ENCODE measurements at regions not wholly inside any gene's neighbourhood (a gene's known extent, or its start where the extent isn't known, plus 50 kb on each side); places are given as distances from the start of the nearest gene placed in this dataset.
"Not testable (repeated sequence)": the region's sequence is repeated elsewhere in the genome, so short reads cannot be mapped to it uniquely, and the experiment has no call there.

DNA sequence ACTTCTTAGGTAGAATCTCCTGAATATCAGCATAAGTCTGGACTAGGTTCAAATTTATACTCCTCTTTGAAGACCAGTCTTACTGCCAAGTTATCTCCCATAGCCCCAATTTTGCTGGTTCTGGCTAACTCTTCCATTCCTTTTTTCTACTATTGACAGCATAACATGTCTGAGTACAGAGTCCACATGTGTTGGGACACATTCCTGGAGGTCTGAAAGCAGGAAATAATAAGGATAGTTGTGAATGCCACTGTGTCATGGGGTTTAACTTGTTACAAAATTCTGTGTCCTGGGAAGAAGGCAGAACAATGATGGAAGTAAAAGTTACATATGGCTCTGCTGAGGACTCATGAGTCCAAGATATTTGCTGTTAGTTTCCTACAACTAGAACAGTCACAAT, 57.4 kb upstream of the ZBTB20 start:
- Mint-ChIP-seq H3K4me1 (no peaks in the 10 kb centered on the region), H3K27ac (no peak overlapping the region), H3K27me3 (peaks cover 0 to 2% (median 0%) of the 10 kb centered on the region in 5 donors), H3K4me3 (no peak overlapping the region), H3K36me3 (peaks cover 0 to 6% (median 0%) of the 10 kb centered on the region in 5 donors), H3K9me3 (peaks cover 0 to 2% (median 0%) of the 10 kb centered on the region in 11 donors)
- intact Hi-C loops (cut with micrococcal nuclease) = no loop called here
- Histone ChIP-seq H3K36me3 (ENCODE audit: control insufficient read depth in 2 of 3, insufficient read depth in 3 of 3, low read length in 3 of 3) (no peaks in the 10 kb centered on the region), H3K4me3 (ENCODE audit: low read length) (no peak overlapping the region), H3K4me1 (ENCODE audit: control insufficient read depth in 2 of 2, insufficient read depth in 2 of 2, low read length in 2 of 2) (no peaks in the 10 kb centered on the region), H3K27ac (ENCODE audit: low read depth, low read length) (no peak overlapping the region), H3K27me3 (ENCODE audit: control insufficient read depth in 2 of 2, insufficient read depth in 2 of 2, low read length in 2 of 2) (no peaks in the 10 kb centered on the region), H3K9me3 (ENCODE audit: control insufficient read depth in 2 of 3, low read length in 3 of 3) (no peaks in the 10 kb centered on the region)
- ChIA-PET POLR2A (no interaction called here), CTCF (no interaction called here)
- ATAC-seq (no peak), DNase-seq (no peak)

DNA sequence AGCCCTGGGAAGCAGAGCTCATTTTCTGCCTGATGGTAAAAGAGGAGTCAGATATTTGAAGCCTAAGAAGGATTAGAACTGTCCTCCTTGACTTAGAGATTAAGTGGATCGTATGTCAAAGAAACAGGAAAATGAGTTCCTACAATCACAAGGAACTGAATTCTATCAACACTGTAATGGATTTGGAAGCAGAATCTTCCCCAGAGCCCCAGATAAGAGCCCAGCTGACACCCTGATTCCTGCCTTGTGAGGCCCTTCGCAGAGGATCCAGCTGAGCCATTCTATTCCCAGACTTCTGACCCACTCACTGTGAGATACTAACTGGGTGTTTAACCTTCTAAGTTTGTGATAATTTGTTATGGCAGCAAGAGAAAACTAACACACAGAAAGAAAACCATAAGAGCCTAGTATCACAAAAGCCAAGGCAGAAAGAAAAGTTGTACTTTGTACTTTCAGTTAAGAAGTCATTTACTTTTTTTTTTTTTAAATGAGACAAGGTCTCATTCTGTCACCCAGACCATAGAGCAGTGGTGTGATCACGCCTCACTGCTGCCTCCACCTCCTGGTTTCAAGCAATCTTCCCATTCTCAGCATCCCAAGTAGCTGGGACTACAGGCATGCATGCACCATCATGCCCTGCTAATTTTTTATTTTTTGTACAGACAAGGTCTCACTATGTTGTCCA, 61.1 kb upstream of the ZBTB20 start:
- Histone ChIP-seq H3K36me3 (ENCODE audit: control insufficient read depth in 2 of 3, insufficient read depth in 3 of 3, low read length in 3 of 3) (no peaks in the 10 kb centered on the region), H3K27me3 (ENCODE audit: control insufficient read depth in 2 of 2, insufficient read depth in 2 of 2, low read length in 2 of 2) (no peaks in the 10 kb centered on the region), H3K27ac (ENCODE audit: low read depth, low read length) (no peak overlapping the region), H3K4me3 (ENCODE audit: low read length) (no peak overlapping the region), H3K4me1 (ENCODE audit: control insufficient read depth in 2 of 2, insufficient read depth in 2 of 2, low read length in 2 of 2) (no peaks in the 10 kb centered on the region), H3K9me3 (ENCODE audit: control insufficient read depth in 2 of 3, low read length in 3 of 3) (no peaks in the 10 kb centered on the region)
- no peak overlapping the region for H3K4me3 Mint-ChIP-seq
- ChIA-PET POLR2A (no interaction called here), CTCF (no interaction called here)
- H3K27me3 Mint-ChIP-seq = no peaks in the 10 kb centered on the region
- H3K4me1 Mint-ChIP-seq = no peaks in the 10 kb centered on the region
- no peak overlapping the region for H3K27ac Mint-ChIP-seq
- intact Hi-C loops (cut with micrococcal nuclease) = no loop called here
- peaks cover 0 to 8% (median 0%) of the 10 kb centered on the region in 5 donors for H3K36me3 Mint-ChIP-seq
- H3K9me3 Mint-ChIP-seq = peaks cover 0 to 2% (median 0%) of the 10 kb centered on the region in 11 donors
- ATAC-seq = no peak
- no peak for DNase-seq

DNA sequence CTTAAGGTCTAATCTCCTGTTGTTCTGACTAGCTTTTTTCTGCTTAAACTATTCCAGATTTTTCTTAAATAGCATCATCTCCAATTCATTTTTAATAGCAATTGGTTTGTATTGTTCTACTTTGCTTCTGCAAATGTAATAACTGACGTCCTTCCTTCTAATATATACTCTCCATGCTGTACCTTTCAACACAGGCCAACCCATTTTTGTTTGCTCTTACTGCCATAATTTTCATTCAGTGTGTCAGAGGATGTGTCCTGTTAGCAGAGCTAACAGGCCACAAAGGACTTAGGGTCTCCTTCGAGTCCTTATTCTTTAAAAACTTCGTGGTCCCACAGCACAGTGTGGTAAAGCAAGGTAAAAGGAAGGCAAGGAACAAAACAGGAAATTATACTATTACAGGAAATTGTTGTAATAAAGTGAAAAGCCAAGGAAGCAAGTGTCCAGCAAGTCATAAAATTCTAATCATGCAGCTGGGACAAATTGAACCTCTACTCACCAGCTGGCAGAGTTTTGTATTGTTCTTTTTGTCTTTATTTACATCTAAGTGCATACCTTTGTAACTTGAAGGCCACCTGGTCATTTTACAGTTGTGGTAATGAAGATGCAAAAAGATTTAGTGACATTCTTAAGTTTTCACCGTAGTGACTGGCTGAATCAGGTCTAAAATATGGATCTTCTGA, 64.9 kb upstream of the ZBTB20 start:
- peaks cover 0 to 11% (median 6%) of the 10 kb centered on the region in 5 donors for H3K36me3 Mint-ChIP-seq
- H3K4me1 Mint-ChIP-seq = no peaks in the 10 kb centered on the region
- no peak overlapping the region for H3K27ac Mint-ChIP-seq
- H3K36me3 ChIP-seq (ENCODE audit: control insufficient read depth in 2 of 3, insufficient read depth in 3 of 3, low read length in 3 of 3) = no peaks in the 10 kb centered on the region
- H3K27ac ChIP-seq (ENCODE audit: low read depth, low read length) = no peak overlapping the region
- no peaks in the 10 kb centered on the region for H3K4me1 ChIP-seq (ENCODE audit: control insufficient read depth in 2 of 2, insufficient read depth in 2 of 2, low read length in 2 of 2)
- no peak for DNase-seq
- peaks cover 0 to 3% (median 0%) of the 10 kb centered on the region in 5 donors for H3K27me3 Mint-ChIP-seq
- no peaks in the 10 kb centered on the region for H3K9me3 ChIP-seq (ENCODE audit: control insufficient read depth in 2 of 3, low read length in 3 of 3)
- H3K4me3 ChIP-seq (ENCODE audit: low read length) = no peak overlapping the region
- no peaks in the 10 kb centered on the region for H3K27me3 ChIP-seq (ENCODE audit: control insufficient read depth in 2 of 2, insufficient read depth in 2 of 2, low read length in 2 of 2)
- no peak overlapping the region for H3K4me3 Mint-ChIP-seq
- intact Hi-C loops (cut with micrococcal nuclease) = loop anchor here in 1 of 2 donors (10.0 kb wide), 1 partner anchor 603 kb away; no protein-coding TSS in a partner anchor
- no peak for ATAC-seq
- H3K9me3 Mint-ChIP-seq = peaks cover 0 to 3% (median 0%) of the 10 kb centered on the region in 11 donors
- ChIA-PET CTCF (no interaction called here), POLR2A (no interaction called here)

DNA sequence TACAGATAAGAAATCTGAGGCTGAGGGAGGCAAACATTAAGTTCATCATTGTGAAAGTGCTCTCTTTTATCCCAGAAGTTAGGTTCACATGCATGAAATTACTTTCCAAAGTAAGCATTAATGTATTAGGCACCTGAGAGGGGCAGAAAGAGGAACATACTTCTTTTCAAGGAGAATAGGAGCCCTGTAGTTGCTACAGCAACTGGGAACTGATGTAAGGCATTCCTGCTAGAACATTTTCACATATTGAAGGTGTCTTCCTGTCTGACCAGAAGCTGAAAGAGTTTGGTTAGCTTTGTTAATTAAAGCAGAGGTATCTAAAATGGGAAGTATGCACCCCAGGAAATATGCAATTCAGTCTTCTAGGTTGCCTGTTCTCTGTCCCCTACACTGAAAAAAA, 65.5 kb upstream of the ZBTB20 start:
- Histone ChIP-seq H3K36me3 (ENCODE audit: control insufficient read depth in 2 of 3, insufficient read depth in 3 of 3, low read length in 3 of 3) (no peaks in the 10 kb centered on the region), H3K4me1 (ENCODE audit: control insufficient read depth in 2 of 2, insufficient read depth in 2 of 2, low read length in 2 of 2) (no peaks in the 10 kb centered on the region), H3K27me3 (ENCODE audit: control insufficient read depth in 2 of 2, insufficient read depth in 2 of 2, low read length in 2 of 2) (no peaks in the 10 kb centered on the region), H3K27ac (ENCODE audit: low read depth, low read length) (no peak overlapping the region), H3K4me3 (ENCODE audit: low read length) (no peak overlapping the region), H3K9me3 (ENCODE audit: control insufficient read depth in 2 of 3, low read length in 3 of 3) (no peaks in the 10 kb centered on the region)
- DNase-seq (no peak), ATAC-seq (no peak)
- H3K36me3 Mint-ChIP-seq = peaks cover 0 to 11% (median 6%) of the 10 kb centered on the region in 5 donors
- intact Hi-C loops (cut with micrococcal nuclease) = loop anchor here in 1 of 2 donors (10.0 kb wide), 1 partner anchor 602 kb away; no protein-coding TSS in a partner anchor
- no peak overlapping the region for H3K4me3 Mint-ChIP-seq
- peaks cover 0 to 3% (median 0%) of the 10 kb centered on the region in 5 donors for H3K27me3 Mint-ChIP-seq
- ChIA-PET POLR2A (no interaction called here), CTCF (no interaction called here)
- H3K4me1 Mint-ChIP-seq = no peaks in the 10 kb centered on the region
- peaks cover 0 to 3% (median 0%) of the 10 kb centered on the region in 11 donors for H3K9me3 Mint-ChIP-seq
- no peak overlapping the region for H3K27ac Mint-ChIP-seq

DNA sequence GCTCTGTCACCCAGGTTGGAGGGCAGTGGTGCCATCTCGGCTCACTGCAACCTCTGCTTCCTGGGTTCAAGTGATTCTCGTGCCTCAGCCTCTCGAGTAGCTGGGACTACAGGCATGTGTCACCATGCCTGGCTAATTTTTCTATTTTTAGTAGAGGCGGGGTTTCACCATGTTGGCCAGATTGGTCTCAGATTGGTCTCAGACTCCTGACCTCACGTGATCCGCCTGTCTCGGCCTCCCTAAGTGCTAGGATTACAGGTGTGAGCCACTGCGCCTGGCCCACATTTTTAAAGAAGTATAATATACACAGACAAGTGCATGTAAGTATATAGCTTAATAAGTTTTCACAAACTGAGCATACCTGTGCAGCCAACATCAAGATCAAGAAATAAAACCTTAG, 66.0 kb upstream of the ZBTB20 start:
- not testable (repeated sequence) for H3K4me3 Mint-ChIP-seq
- intact Hi-C loops (cut with micrococcal nuclease) = loop anchor here in 1 of 2 donors (10.0 kb wide), 1 partner anchor 602 kb away; no protein-coding TSS in a partner anchor

DNA sequence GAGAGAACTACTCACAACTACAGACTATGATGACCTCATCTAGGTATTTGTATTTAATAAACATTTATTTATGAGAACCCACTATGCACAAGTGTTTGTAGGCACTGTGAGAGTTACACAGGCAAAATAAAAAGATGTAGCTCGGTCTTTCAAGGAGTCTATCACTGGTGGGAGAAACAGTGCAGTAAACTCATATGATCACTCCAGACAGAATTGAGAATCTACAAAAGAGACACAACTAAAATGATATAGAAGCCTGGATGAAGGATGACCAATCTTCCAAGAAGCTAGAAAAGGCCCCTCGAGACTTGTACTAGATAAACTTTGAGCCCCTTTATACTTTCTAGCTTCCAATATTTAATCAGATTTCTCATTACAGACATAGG, 70.2 kb upstream of the ZBTB20 start:
- H3K9me3 Mint-ChIP-seq = peaks cover 0 to 2% (median 0%) of the 10 kb centered on the region in 11 donors
- Histone ChIP-seq H3K4me1 (ENCODE audit: control insufficient read depth in 2 of 2, insufficient read depth in 2 of 2, low read length in 2 of 2) (no peaks in the 10 kb centered on the region), H3K4me3 (ENCODE audit: low read length) (no peak overlapping the region), H3K27me3 (ENCODE audit: control insufficient read depth in 2 of 2, insufficient read depth in 2 of 2, low read length in 2 of 2) (no peaks in the 10 kb centered on the region), H3K27ac (ENCODE audit: low read depth, low read length) (no peak overlapping the region), H3K36me3 (ENCODE audit: control insufficient read depth in 2 of 3, insufficient read depth in 3 of 3, low read length in 3 of 3) (no peaks in the 10 kb centered on the region), H3K9me3 (ENCODE audit: control insufficient read depth in 2 of 3, low read length in 3 of 3) (no peaks in the 10 kb centered on the region)
- H3K4me1 Mint-ChIP-seq = no peaks in the 10 kb centered on the region
- H3K4me3 Mint-ChIP-seq = no peak overlapping the region
- peaks cover 0 to 7% (median 0%) of the 10 kb centered on the region in 5 donors for H3K36me3 Mint-ChIP-seq
- DNase-seq (no peak), ATAC-seq (no peak)
- H3K27ac Mint-ChIP-seq = no peak overlapping the region
- intact Hi-C loops (cut with micrococcal nuclease) = loop anchor here (1.0 to 10.0 kb wide), 5 partner anchors 476 to 598 kb away; no protein-coding TSS in a partner anchor
- ChIA-PET POLR2A (no interaction called here), CTCF (interaction anchor here (0.8 to 1.4 kb wide), 2 partner anchors 567 to 597 kb away, joined by 3 to 4 read pairs; no protein-coding TSS in a partner anchor)
- peaks cover 0 to 15% (median 0%) of the 10 kb centered on the region in 5 donors for H3K27me3 Mint-ChIP-seq

More for the DNA sequence above, 66.0 kb upstream of the ZBTB20 start:
- H3K9me3 ChIP-seq (ENCODE audit: control insufficient read depth in 2 of 3, low read length in 3 of 3); H3K27ac Mint-ChIP-seq; H3K36me3 ChIP-seq (ENCODE audit: control insufficient read depth in 2 of 3, insufficient read depth in 3 of 3, low read length in 3 of 3); H3K9me3 Mint-ChIP-seq; H3K27me3 ChIP-seq (ENCODE audit: control insufficient read depth in 2 of 2, insufficient read depth in 2 of 2, low read length in 2 of 2); H3K4me3 ChIP-seq (ENCODE audit: low read length); ATAC-seq; H3K4me1 ChIP-seq (ENCODE audit: control insufficient read depth in 2 of 2, insufficient read depth in 2 of 2, low read length in 2 of 2); H3K36me3 Mint-ChIP-seq; POLR2A ChIA-PET; DNase-seq; H3K27ac ChIP-seq (ENCODE audit: low read depth, low read length); H3K27me3 Mint-ChIP-seq; H3K4me1 Mint-ChIP-seq: not testable (repeated sequence)
- CTCF ChIA-PET = interaction anchor here (0.7 kb wide), 1 partner anchor 348 kb away, joined by 3 read pairs; no protein-coding TSS in a partner anchor

Data from naive thymus-derived CD4-positive, alpha-beta T cell (primary cell).